ENCODE measurements at regions not wholly inside any gene's neighbourhood (a gene's known extent, or its start where the extent isn't known, plus 50 kb on each side); places are given as distances from the start of the nearest gene placed in this dataset.

DNA sequence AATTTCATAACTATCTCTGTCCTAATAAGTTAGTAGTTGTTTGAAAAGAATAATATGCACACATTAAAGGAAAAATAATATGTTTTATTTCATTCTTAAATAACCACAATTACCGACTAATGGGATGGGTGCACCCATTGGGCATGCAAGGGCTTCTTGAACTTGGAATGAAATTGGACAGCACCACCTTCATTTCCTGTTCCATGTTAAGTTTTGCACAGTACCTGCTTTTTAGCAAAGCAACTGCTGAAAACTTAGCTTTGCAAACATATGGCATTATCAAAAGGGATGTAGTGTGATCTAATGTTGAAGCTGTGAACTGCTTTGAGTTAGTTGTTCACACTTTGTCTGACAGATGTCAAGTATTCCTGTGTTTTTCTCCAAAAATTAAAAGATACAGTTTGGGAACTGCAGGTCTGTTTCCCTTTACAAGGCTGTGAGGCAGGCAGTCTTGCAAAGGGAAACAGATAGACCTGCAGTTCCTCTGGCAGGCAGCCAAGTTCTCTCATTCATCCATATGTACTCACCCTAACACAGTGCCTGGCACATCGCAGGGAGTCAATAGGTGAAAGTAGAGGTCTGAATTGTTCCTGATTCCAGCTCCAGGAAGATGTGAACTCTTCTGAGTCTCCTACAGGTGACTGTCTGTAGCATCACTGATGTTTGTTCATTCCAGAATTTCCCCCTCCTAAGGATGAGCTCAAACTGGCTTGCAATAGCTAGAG lies 64.3 kb upstream of the GOLGA8B start:
- TF ChIP-seq CTCF (IDR thresholded peaks at IDR 0.05; ENCODE audit: low read depth, low read length, missing input control) (no peak), FOXA1 (IDR thresholded peaks at IDR 0.05) (no peak), GABPA (IDR thresholded peaks at IDR 0.05 in 1 of 2, conservative IDR thresholded peaks at IDR 0.05 in 1 of 2) (no peak), ATF3 (IDR thresholded peaks at IDR 0.05) (no peak)

All from liver (tissue), 3 donors.